ENCODE measurements at regions not wholly inside any gene's neighbourhood (a gene's known extent, or its start where the extent isn't known, plus 50 kb on each side); places are given as distances from the start of the nearest gene placed in this dataset.

DNA sequence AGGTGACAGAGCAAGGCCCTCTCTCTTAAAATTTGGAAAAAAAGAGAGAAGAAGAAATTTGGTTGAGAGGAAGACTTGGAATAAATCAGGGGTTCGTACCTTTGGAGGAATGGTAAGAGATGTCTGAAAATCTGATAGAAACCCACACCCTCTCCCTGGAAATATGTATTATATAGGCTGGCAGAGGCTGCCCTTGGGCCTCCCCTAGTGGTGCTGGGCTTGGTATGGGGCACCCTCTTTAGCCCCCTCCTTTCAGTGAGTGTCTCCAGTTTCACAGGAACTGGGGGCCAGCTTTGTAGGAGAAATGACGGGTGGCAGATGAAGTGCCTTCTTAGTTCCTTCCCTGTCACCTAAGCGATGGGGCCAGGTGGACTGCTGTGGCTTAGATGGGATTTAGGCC lies 82.9 kb upstream of the SLC2A1 start:
- 88% methylated on average over 2 of the region's 3 CpGs for WGBS
- H3K27me3 ChIP-seq, result no peaks in the 10 kb centered on the region
- H3K9me3 ChIP-seq, result no peaks in the 10 kb centered on the region
- H3K4me1 ChIP-seq, result peaks cover under 1% of the 10 kb centered on the region
- no peak overlapping the region for H3K27ac ChIP-seq
- H3K36me3 ChIP-seq, result no peaks in the 10 kb centered on the region
- TF ChIP-seq POLR2A (IDR thresholded peaks at IDR 0.05) (no peak), POLR2AphosphoS5 (IDR thresholded peaks at IDR 0.05) (no peak), EP300 (IDR thresholded peaks at IDR 0.05) (no peak)
- TF ChIP-seq, protein P1, sequence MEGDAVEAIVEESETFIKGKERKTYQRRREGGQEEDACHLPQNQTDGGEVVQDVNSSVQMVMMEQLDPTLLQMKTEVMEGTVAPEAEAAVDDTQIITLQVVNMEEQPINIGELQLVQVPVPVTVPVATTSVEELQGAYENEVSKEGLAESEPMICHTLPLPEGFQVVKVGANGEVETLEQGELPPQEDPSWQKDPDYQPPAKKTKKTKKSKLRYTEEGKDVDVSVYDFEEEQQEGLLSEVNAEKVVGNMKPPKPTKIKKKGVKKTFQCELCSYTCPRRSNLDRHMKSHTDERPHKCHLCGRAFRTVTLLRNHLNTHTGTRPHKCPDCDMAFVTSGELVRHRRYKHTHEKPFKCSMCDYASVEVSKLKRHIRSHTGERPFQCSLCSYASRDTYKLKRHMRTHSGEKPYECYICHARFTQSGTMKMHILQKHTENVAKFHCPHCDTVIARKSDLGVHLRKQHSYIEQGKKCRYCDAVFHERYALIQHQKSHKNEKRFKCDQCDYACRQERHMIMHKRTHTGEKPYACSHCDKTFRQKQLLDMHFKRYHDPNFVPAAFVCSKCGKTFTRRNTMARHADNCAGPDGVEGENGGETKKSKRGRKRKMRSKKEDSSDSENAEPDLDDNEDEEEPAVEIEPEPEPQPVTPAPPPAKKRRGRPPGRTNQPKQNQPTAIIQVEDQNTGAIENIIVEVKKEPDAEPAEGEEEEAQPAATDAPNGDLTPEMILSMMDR (IDR thresholded peaks at IDR 0.05), result no peak
- DNase-seq (ENCODE audit: low spot score in 2 of 2), result no peak
- H3K4me3 ChIP-seq, result no peak overlapping the region

DNA sequence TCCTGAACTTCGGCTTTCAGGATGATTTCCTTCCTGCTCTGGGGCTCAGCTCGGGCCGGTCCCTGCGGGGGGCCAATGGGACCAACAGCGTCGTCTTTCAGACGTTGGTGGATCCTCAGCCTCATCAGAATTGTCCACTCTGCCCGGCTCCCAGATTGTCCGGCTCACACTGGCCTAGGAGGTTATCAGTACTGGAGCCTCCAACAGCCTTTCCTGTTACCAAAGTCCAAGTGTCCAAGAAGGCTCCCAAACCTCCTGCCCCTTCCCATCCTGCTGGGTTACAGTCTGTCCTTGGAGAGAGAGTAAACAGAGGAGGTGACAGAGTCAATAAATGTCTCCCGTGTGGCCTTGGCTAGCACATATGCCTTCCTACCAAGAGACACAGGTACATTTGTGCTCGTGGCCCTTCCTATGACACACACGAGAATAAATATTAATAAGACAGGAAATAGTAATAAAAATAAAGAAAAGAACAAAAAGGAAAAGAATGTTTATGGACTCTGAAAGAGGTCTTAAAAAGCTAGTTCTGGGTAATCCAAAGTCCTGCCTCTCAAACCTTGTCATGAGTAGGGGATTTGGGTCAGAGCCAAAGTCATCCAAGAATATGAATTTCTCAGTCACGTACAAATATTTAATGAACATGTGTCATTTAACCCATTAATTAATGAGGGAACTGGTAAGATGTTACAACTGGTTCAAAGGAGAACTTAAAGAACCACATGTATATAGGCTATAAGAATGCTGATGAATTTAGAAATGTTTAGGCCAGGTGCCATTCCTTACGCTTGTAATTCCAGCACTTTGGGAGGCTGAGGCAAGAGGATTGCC lies 80.8 kb upstream of the SLC2A1 start:
- Histone ChIP-seq H3K4me3 (no peak overlapping the region), H3K36me3 (no peaks in the 10 kb centered on the region), H3K27ac (no peak overlapping the region), H3K9me3 (no peaks in the 10 kb centered on the region), H3K4me1 (peaks cover 15% of the 10 kb centered on the region), H3K27me3 (no peaks in the 10 kb centered on the region)
- DNase-seq (ENCODE audit: low spot score in 2 of 2), result no peak
- TF ChIP-seq, protein P1 (IDR thresholded peaks at IDR 0.05), result no peak
- TF ChIP-seq POLR2AphosphoS5 (IDR thresholded peaks at IDR 0.05) (no peak), EP300 (IDR thresholded peaks at IDR 0.05) (no peak), POLR2A (IDR thresholded peaks at IDR 0.05) (no peak)
- 66% methylated on average over 14 of the region's 14 CpGs for WGBS

DNA sequence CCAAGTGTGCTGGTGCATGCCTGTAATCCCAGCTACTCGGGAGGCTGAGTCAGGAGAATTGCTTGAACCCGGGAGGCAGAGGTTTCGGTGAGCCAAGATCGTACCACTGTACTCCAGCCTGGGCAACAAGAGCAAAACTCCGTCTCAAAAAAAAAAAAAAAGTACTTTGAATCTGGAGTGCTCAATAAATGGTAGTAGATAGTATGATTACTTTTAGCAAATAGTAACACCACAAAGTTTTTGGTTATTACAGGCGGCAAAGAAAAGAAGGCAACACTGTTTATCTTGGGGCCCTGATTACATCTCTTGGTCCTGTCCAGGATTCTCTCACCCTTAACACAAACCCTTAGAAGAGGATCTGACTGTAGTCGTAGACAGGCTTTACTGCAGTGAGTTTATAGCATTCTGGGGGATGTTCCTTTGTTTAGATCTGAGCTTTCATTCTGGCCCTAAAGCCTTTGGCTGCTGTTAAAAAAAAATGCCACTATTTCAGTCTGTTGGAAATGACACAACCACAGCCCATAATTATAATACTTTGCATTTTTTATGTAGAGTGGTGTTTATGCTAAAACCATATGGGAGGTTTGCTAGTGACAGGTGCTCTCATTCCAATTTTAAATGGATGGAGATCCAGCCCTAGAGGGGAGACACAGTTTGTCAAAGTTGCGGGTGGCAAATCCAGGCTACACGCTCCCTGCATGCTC lies 79.7 kb upstream of the SLC2A1 start:
- TF ChIP-seq POLR2AphosphoS5 (IDR thresholded peaks at IDR 0.05), result no peak
- TF ChIP-seq, protein P1 (IDR thresholded peaks at IDR 0.05), result no peak
- TF ChIP-seq POLR2A (IDR thresholded peaks at IDR 0.05), result no peak
- TF ChIP-seq EP300 (IDR thresholded peaks at IDR 0.05), result no peak
- 88% methylated on average over 9 of the region's 9 CpGs for WGBS

DNA sequence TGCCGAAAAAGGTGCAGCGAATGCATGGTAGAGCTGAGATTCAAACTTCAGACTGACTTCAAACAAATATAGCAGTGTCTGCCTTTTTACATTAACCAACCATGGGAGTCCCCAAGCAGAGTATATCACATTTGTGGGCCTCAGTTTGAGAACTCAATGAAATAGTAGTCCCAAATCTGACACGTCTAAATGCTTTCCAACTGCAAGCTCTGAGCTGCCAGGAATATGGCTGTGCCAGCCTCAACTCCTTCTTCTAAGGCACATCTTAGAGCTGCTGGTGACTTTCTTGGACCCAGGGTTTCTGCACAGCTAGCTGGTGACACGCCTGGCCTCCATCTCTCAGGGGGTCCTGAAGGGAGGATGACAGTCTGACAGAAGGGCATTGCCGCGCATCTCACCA lies 78.8 kb upstream of the SLC2A1 start:
- H3K4me1 ChIP-seq, result peaks cover 19% of the 10 kb centered on the region
- no peak overlapping the region for H3K27ac ChIP-seq
- no peaks in the 10 kb centered on the region for H3K9me3 ChIP-seq
- no peaks in the 10 kb centered on the region for H3K36me3 ChIP-seq
- H3K4me3 ChIP-seq, result no peak overlapping the region
- WGBS, result 87% methylated on average over 6 of the region's 6 CpGs
- DNase-seq (ENCODE audit: low spot score in 2 of 2), result no peak
- TF ChIP-seq EP300 (IDR thresholded peaks at IDR 0.05) (no peak), POLR2A (IDR thresholded peaks at IDR 0.05) (no peak), POLR2AphosphoS5 (IDR thresholded peaks at IDR 0.05) (no peak)
- TF ChIP-seq, protein P1 (IDR thresholded peaks at IDR 0.05), result no peak
- H3K27me3 ChIP-seq, result no peaks in the 10 kb centered on the region

More for the DNA sequence above, 79.7 kb upstream of the SLC2A1 start:
- Histone ChIP-seq H3K27me3 (no peaks in the 10 kb centered on the region), H3K36me3 (no peaks in the 10 kb centered on the region), H3K9me3 (no peaks in the 10 kb centered on the region), H3K4me3 (no peak overlapping the region), H3K4me1 (peaks cover 19% of the 10 kb centered on the region), H3K27ac (no peak overlapping the region)
- DNase-seq (ENCODE audit: low spot score in 2 of 2), result no peak

DNA sequence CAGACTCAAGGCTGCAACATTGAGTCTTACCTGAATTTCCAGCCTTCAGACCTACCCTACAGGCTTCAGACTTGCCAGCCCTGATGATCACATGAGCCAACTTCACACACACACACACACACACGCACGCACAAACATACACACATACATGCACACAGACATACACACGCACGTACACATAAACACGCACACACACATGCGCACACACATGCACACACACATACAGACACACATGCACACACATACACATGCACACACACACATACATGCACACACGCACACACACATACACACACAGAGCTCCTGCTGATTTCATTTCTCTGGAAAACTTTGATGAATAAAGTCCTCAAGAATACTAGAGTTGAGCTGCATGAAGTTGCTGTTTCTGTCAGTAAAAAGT lies 78.3 kb upstream of the SLC2A1 start:
- TF ChIP-seq, protein P1 (IDR thresholded peaks at IDR 0.05), result no peak
- TF ChIP-seq POLR2A (IDR thresholded peaks at IDR 0.05) (no peak), EP300 (IDR thresholded peaks at IDR 0.05) (no peak)
- Histone ChIP-seq H3K27me3 (no peaks in the 10 kb centered on the region), H3K36me3 (no peaks in the 10 kb centered on the region), H3K4me1 (peaks cover 19% of the 10 kb centered on the region), H3K27ac (no peak overlapping the region), H3K4me3 (no peak overlapping the region), H3K9me3 (no peaks in the 10 kb centered on the region)
- 64% methylated on average over 7 of the region's 7 CpGs for WGBS
- no peak for DNase-seq (ENCODE audit: low spot score in 2 of 2)

Measured in suprapubic skin (tissue), 4 donors.